T47D (cell line): ENCODE measurements at regions not wholly inside any gene's neighbourhood (a gene's known extent, or its start where the extent isn't known, plus 50 kb on each side); places are given as distances from the start of the nearest gene placed in this dataset.
A peak's percentile ranks its signal among the peaks of the same experiment; 100 is the strongest.
"Not testable (repeated sequence)": the region's sequence is repeated elsewhere in the genome, so short reads cannot be mapped to it uniquely, and the experiment has no call there.

Source experiments
- DNase-seq, 2 experiments: peaks; one replicate each; pipeline versions ENCODE4 v3.0.0 to v3.0.0-alpha.2; 2011 to 2012; ENCODE audit warnings: low read depth in 1 of 2, low spot score in 1 of 2
- in situ Hi-C: cut with HindIII; loops from 2 replicates; pipeline ENCODE4 v1.10.0; 2016; ENCODE audit warnings: low sequenced_read_pairs, low pct_unique_long_range_greater_than_20kb

DNA sequence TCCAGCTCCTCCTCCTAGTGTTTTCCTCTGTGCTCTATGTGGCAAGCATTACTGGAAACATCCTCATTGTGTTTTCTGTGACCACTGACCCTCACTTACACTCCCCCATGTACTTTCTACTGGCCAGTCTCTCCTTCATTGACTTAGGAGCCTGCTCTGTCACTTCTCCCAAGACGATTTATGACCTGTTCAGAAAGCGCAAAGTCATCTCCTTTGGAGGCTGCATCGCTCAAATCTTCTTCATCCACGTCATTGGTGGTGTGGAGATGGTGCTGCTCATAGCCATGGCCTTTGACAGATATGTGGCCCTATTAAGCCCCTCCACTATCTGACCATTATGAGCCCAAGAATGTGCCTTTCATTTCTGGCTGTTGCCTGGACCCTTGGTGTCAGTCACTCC, 64.0 kb downstream of the OR4F15 start:
- DNase-seq, in situ Hi-C loops: not testable (repeated sequence)

DNA sequence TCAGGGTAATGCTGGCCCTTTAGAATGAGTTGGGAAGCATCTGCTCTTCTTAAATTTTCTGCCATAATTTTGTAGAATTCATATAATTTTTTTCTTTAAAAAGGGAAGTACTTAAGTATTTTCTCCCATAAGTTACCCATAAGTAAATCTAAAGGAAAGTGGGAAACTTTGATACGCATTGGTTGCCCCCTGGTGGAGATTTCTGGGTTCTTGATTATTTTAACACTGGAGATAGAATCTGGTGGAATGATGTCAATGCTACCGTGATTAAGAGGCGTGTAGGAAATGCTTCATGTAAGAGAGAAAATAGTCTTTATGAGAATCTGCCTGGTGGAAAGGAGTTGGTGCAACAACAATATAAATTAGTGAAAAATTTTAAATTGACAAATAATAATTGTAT, 65.6 kb downstream of the OR4F15 start:
- in situ Hi-C loops, DNase-seq: not testable (repeated sequence)

DNA sequence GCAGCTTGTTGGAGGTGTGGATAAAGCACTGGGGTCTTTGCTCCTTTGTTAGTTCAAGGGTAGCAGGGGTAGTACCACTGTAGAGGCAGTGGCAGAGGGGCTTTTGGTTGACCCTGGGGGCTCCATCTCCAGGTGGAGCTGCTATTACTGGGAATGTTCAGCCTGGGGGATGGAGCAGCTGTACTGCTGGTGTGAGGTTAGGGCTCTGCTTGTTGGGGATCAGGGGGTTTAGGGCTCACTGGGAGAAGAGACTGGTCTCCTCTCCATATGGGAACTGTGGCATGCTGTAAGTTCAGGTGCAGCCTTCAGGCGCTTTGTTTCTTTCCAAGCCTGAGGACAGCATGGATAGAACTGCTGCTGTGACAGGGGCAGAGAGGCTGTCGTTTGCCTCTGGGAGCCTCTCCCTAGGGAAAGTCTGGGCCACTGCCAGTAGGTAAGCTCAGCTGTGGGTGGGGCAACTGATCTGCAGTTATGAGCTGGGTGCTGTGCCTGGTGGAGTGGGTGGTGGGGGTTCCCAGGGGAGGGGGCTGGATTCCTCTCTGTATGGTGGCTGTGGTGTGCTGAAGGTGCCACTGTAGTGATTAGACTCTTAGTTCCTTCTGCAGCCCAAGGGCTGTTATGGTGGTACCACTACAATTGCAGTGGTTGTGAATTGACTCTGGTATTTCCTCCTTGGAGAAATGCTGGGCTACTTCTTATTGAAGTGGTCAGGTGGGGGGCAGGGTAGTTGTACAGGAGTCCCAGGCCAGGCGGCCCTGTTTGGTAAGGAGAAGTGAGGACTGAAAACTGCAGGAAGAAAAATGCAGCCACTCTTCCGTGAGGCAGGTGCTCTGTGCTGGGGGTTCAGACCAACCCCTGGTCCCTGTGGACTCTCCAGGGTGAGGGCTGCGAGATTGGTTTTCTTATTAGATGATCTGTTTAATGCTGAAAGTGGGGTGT, 100.6 kb downstream of the OR4F15 start:
- in situ Hi-C loops, DNase-seq: not testable (repeated sequence)

DNA sequence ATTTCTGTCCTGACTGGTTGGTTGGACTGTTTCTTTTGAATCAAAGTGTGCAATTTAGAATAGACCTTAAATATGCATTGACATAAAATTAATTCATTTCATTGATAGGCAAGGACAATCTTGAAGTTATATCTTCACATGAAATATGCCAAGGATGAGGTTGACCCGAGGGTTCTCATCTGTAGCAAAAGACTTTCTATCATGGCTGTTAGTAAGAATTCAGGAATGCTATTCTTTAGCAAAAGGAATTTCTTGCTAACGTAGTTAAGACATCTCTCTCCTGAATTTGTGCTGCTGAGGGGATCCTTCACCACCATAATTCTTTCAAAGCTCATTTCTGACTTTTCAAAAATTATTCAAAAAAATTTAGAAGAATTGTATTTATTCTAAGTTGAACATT, 112.6 kb downstream of the OR4F15 start:
- DNase-seq, in situ Hi-C loops: not testable (repeated sequence)

DNA sequence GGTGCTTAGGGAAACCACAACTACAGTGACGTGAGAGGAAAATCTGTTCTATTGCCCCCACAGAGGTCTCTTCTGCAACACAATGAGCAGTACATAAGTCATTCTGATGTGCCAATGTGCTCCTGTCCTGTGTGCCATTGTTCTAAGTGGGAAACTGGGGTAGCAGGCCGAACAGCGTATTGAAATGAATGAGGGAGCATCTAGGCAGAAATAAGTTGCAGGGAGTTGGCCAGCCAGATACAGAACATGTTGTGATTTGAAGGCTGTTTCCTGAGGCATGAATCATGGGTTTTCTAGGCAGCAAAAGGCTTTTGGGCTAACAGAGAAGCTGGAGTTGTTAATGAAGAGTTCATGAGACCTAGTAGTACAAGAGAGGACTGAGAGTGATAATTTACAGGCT, 122.5 kb downstream of the OR4F15 start:
- DNase-seq, in situ Hi-C loops: not testable (repeated sequence)

DNA sequence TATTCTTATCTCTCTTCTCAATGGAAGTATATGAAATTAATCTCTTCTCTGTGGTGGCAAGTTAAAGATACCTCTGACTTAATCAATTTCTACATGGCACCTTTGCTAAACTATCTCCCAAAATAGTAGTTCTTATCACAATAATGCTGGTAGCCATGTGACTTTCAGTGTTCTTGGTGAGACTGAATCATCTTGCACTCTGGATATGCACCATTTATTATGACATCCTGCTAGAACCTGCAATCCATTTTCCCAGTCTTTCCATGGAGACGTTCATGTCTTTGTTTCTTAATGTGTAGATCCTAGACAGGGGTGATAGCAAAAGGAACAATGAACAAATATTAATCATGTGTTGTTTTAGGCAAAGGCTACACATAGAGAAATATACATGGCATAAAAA, 125.4 kb downstream of the OR4F15 start:
- DNase-seq, in situ Hi-C loops: not testable (repeated sequence)

DNA sequence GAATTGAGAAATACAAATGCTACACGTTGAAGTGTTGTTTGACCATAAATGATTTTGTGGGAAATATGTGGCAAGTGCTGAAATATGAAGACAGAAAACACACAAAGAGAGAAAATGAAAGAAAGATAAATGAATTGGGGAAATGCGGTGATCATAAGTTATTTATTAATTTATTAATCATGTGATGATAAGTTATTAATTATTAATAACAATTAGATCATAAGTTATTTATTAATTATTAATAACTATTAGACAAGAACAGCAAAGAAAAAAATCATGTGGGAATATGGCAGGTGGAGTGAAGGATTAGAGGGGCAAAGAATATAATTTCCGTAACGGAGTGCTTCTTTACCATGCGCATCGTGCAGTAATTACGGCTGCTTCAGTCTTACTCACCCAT, 126.6 kb downstream of the OR4F15 start:
- DNase-seq, in situ Hi-C loops: not testable (repeated sequence)

DNA sequence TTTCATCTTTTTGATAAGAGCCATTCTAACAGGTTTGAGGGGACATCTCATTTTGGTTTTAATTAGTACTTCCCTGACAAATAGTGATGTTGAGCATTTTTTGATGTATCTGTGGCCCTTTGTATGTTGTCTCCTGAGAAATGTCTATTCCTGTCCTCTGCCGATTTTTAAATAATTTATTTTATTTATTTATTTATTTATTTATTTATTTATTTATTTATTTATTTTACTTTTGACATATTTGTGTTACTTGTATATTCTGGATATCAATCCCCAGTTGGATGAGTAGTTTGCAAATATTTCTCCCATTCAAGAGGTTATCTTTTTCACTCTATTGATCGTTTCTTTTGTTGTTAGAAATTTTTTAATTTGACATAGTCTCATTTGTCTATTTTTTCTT, 133.9 kb downstream of the OR4F15 start:
- in situ Hi-C loops, result not testable (repeated sequence)
- DNase-seq, result peak in 1 of 2 experiments; percentile 0

DNA sequence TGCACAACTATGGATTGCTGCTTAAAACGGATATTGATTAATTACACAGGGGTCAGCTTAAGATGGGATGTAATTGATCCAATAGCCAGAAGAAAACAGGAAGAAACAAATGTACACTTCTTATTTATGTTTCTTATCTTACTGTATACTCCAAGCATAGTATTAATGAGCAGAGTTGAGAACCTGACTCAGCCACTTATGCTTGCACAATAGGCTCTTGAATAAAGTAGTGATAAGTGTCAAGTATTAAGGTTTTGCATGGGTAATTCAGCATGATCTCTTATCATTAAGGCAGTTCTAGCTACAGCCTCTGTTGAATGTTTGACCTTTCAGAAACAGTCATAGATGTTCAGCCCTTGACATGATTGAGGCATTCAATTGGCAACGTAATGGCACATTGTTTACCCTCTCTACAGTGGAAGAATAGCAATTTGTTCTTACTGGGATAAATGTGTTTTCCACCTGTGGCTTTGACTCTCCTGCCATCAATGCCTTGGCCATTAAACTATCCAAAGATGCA, 136.5 kb downstream of the OR4F15 start:
- in situ Hi-C loops, result not testable (repeated sequence)

DNA sequence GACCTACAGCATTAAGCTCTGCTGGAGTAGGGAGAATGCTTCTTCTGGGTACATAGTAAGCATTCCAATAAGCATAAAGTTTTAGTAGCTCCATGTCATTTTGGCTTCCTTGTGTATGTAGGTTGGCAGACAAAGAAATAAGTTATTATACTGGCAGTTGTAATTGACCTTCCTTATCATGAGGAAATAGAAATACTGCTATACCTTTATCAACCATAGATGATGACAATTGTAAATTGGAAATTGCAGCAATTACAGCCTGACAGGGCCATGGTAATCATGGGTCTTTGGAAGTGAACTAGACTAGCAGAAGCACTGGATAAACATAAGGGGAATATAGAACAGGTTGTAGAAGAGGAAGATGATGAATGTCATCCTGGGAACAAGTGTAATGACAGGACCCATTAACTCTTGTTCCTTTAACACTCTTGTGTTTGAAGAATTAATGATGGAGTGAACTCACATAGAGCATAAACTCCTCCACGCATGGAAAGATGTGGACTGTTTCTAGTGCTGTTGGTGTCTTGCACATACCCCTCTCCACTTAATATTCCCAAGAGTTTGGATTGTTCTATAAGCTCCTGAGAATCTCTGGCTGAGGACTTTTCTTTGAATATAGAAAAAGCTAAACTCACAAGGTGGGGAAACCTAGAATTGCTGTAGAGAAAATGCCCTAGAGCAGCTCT, 137.5 kb downstream of the OR4F15 start:
- DNase-seq, in situ Hi-C loops: not testable (repeated sequence)

More for the DNA sequence above, 136.5 kb downstream of the OR4F15 start:
- not testable (repeated sequence) for DNase-seq

DNA sequence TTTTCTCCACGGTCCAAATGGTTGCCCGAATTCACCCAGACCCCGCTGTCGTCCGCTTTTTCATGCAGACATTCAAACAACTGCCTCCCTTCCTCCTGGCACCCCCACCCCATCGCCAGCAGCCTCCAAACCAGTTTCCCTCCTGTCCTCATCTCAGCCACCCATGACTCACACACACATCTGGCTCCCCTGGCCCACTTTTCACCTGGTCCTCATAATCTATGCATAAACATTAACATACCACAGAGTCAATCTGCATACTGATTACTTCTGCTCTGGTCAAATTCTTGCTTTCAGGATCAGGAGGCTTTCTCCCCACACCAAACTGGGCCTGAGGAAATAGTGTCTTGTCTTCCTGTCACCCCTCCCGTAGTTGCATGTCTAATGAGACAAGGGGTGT, 142.0 kb downstream of the OR4F15 start:
- in situ Hi-C loops, result not testable (repeated sequence)

DNA sequence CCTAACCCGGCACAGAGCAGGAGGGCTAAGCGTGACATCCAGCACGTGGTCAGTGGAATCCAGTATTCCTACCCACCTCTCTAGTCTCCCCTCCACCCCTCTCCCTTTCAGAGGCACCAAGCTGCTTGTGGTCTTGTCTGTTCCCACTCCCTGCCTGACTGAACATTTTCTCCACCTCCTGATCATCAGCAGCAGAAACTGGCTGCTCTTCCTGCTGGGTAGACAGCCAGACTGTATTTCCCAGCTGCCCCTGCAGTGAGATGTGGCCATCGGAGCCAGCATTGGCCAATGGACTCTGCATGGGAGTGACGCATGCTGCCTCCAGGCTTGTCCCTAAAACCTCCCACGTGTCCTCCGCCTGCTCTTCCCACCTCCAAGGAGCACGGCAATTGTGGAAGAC, 143.8 kb downstream of the OR4F15 start:
- in situ Hi-C loops, DNase-seq: not testable (repeated sequence)

More for the DNA sequence above, 142.0 kb downstream of the OR4F15 start:
- DNase-seq, result not testable (repeated sequence)

DNA sequence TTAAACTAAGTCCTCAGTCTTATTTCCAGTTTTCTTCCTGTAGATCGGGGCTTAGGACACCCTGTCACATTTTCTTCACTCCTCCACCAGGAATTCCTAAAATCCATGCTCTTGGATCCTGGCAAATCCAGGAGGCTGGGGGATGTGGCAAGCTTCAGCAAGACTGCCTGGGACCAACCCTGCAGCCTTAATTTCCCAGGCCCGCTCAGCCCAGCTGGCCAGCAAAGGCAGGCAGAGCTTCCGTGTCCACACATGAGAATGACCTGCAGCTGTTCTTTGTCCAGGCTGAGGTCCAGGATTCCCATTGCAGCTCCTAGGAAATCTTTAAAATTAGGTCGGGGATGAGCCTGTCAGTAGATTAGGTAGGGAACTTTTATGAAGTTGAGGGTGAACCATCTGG, 146.7 kb downstream of the OR4F15 start:
- in situ Hi-C loops, result not testable (repeated sequence)
- DNase-seq, result peak in 1 of 2 experiments; percentile 0

DNA sequence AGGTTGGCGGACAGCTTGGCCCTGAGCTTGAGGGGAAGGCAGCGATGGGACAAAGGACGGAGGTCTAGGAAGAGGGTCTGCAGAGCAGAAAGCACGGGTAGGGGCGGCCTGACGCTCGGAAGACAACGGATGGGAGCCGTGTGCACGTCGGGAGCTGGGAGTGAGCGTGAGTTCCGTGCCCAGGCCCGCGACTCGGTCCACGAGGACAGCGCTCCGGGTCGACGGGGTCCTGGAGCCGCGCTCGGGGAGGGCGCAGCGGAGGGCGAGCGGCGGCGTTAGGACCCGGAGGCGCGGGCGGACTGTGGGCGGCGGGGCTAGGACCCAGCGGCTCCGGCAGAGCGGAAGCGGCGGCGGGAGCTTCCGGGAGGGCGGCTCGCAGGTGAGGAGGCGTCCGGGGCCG, 149.3 kb downstream of the OR4F15 start:
- in situ Hi-C loops, DNase-seq: not testable (repeated sequence)

DNA sequence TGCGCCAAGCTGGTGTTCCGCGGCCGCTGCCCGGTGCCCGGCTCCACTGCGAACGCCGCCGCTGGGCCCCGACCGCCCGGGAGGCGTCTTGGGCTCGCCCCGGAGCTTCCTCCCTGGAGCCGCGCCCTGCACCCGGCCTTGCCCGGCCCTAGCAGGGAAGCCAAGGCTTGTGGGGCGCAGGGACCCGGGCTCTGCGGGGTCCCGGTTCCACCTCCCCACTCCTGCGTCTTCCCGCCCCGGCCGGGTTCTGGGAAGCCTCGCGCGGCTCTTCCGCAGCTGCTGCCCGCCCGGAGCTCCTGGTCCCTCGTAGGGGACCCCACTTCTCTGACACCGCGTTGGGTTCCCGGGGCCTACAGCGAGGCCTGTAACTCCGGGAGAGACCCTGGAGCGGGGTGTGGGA, 149.8 kb downstream of the OR4F15 start:
- in situ Hi-C loops, result not testable (repeated sequence)

DNA sequence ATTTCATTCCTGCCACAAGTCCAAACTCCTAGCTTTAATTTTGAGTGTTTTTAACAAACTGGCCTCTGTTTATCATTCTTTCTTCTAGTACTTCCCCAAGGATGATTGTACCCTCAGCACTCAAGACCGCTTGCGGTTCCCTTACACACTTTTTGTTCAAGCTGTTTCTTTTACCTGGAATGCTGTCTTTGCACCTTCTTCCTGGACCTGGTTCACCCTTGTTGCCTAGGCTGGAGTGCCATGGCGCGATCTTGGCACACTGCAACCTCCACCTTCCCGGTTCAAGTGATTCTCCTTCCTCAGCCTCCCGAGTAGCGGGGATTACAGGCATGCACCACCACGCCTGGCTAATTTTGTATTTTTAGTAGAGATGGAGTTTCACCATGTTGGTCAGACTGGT, 151.7 kb downstream of the OR4F15 start:
- DNase-seq, in situ Hi-C loops: not testable (repeated sequence)

More for the DNA sequence above, 149.8 kb downstream of the OR4F15 start:
- not testable (repeated sequence) for DNase-seq

DNA sequence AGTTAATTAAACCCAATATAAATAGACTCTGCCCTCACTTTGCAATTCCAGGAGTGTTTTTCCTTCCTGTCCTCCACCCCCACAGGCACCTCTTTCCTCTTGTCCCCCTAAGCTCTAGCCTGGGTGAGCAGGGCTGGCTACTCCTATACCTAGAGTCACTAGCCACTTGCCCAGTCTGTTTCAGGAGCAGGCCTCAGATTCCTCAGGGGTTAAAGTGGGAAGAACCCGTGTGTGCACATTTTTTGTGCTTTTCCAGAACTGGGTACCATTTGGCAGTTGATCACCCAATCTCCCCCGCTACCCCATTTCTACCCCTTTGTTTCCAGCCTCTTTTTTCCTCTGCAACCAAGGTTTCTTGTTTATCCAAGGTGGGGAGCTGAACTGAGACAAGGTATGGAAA, 153.4 kb downstream of the OR4F15 start:
- peak in 1 of 2 experiments; percentile 0 for DNase-seq
- in situ Hi-C loops, result not testable (repeated sequence)

DNA sequence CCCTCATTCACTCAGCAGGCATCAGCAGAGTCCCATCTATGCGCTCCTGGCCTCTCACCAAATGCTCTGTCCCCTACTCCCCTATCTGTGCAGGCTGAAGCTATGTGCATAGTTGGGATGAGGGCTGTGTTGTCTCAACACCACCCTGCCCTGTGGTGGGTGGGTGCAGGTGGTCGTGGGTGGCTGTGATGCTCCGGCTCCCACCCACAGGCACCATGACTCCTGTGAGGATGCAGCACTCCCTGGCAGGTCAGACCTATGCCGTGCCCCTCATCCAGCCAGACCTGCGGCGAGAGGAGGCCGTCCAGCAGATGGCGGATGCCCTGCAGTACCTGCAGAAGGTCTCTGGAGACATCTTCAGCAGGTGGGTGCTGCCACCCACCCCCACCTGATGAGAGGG, 153.9 kb downstream of the OR4F15 start:
- peak; percentile 0 for DNase-seq
- in situ Hi-C loops, result not testable (repeated sequence)
